HepG2 (cell line): ENCODE measurements at regions not wholly inside any gene's neighbourhood (a gene's known extent, or its start where the extent isn't known, plus 50 kb on each side); places are given as distances from the start of the nearest gene placed in this dataset.
A peak's percentile ranks its signal among the peaks of the same experiment; 100 is the strongest.

Experiments
- CENPBD1 ChIP-seq: sonication (generic); formaldehyde crosslinking; IDR thresholded peaks from 2 replicates; pipeline ENCODE4 v1.8.0; 2022; ENCODE audit warnings: missing genetic modification reagents, low read depth, mild to moderate bottlenecking, borderline replicate concordance
- KMT2B ChIP-seq: IDR thresholded peaks from 2 replicates; pipeline ENCODE4 v1.6.1; 2016; ENCODE audit warnings: missing genetic modification reagents, missing compliant biosample characterization
- MXD3 ChIP-seq: IDR thresholded peaks from 2 replicates; pipeline ENCODE4 v1.6.1; 2016; ENCODE audit warnings: mild to moderate bottlenecking, missing biosample characterization, missing genetic modification reagents
- MYPOP ChIP-seq: sonication (generic); formaldehyde crosslinking; IDR thresholded peaks from 2 replicates; pipeline ENCODE4 v1.8.1; 2023; ENCODE audit warnings: mild to moderate bottlenecking, moderate library complexity, missing genetic modification reagents
- PBX3 ChIP-seq: sonication (generic); formaldehyde crosslinking; IDR thresholded peaks from 2 replicates; pipeline ENCODE4 v1.8.1; 2023; ENCODE audit warnings: missing genetic modification reagents, inconsistent platforms, borderline replicate concordance
- PRDM15 ChIP-seq: sonication (generic); formaldehyde crosslinking; IDR thresholded peaks from 2 replicates; pipeline ENCODE4 v1.4.0; 2020; ENCODE audit warnings: missing genetic modification reagents
- SRF ChIP-seq: IDR thresholded peaks from 2 replicates; pipeline ENCODE4 v1.6.1; 2011; ENCODE audit warnings: mild to moderate bottlenecking, low read depth, low read length, moderate library complexity
- TARDBP ChIP-seq: sonication (generic); formaldehyde crosslinking; IDR thresholded peaks from 2 replicates; pipeline ENCODE4 v1.8.0; 2022; ENCODE audit warnings: mild to moderate bottlenecking, missing genetic modification reagents
- THAP9 ChIP-seq: sonication (generic); formaldehyde crosslinking; IDR thresholded peaks from 2 replicates; pipeline ENCODE4; 2020; ENCODE audit warnings: missing genetic modification reagents, mild to moderate bottlenecking, borderline replicate concordance
- ZNF142 ChIP-seq: sonication (generic); formaldehyde crosslinking; IDR thresholded peaks from 2 replicates; pipeline ENCODE4 v1.4.0; 2020; ENCODE audit warnings: missing genetic modification reagents
- ZNF34 ChIP-seq: sonication (generic); formaldehyde crosslinking; IDR thresholded peaks from 2 replicates; pipeline ENCODE4 v1.4.0; 2020; ENCODE audit warnings: mild to moderate bottlenecking, missing genetic modification reagents, borderline replicate concordance
- ZNF614 ChIP-seq: IDR thresholded peaks from 2 replicates; pipeline ENCODE4 v1.6.1; 2018; ENCODE audit warnings: missing biosample characterization, missing genetic modification reagents, inconsistent platforms, borderline replicate concordance
- ZNF850 ChIP-seq: sonication (generic); formaldehyde crosslinking; conservative IDR thresholded peaks from 2 replicates; pipeline ENCODE4 v1.9.0; 2021; ENCODE audit warnings: mild to moderate bottlenecking, missing genetic modification reagents

- TF ChIP-seq TARDBP (CRISPR knock-in tag) (peak; percentile 80), SRF (no peak), MXD3 (CRISPR knock-in tag) (no peak), CENPBD1 (CRISPR knock-in tag) (no peak), THAP9 (CRISPR knock-in tag) (no peak), ZNF142 (CRISPR knock-in tag) (no peak), PRDM15 (no peak), ZNF850 (no peak), ZNF614 (CRISPR knock-in tag) (0 out of 2 replicates have a peak, but pooled peaks have one; percentile 27), KMT2B (no peak), MYPOP (CRISPR knock-in tag) (no peak), ZNF34 (CRISPR knock-in tag) (no peak), PBX3 (CRISPR knock-in tag) (no peak)
These were observed 76.6 kb upstream of the ASTN2 start (continued) for GRCh38 chr9:117491491-117491890.
